ENCODE measurements at regions not wholly inside any gene's neighbourhood (a gene's known extent, or its start where the extent isn't known, plus 50 kb on each side); places are given as distances from the start of the nearest gene placed in this dataset.

GRCh38 chr4:100117750-100118149, 72.5 kb downstream of the DDIT4L start:
- TF ChIP-seq CTCF (IDR thresholded peaks at IDR 0.05; ENCODE audit: insufficient read depth, low read length, poor library complexity, severe bottlenecking): no peak
- no peak overlapping the region for H3K4me3 ChIP-seq (replicated peaks; ENCODE audit: low read depth, low read length)
- no peak for DNase-seq (ENCODE audit: extremely low read depth, insufficient read length)
- H3K27me3 ChIP-seq (replicated peaks; ENCODE audit: control insufficient read depth, insufficient read depth, low read length): no peaks in the 10 kb centered on the region
- H3K36me3 ChIP-seq (ENCODE audit: control insufficient read depth, insufficient read depth, low read length): no peaks in the 10 kb centered on the region

GRCh38 chr4:100114909-100115308, 75.4 kb downstream of the DDIT4L start:
- DNase-seq (ENCODE audit: extremely low read depth, insufficient read length): no peak
- Histone ChIP-seq H3K4me3 (replicated peaks; ENCODE audit: low read depth, low read length) (no peak overlapping the region), H3K27me3 (replicated peaks; ENCODE audit: control insufficient read depth, insufficient read depth, low read length) (no peaks in the 10 kb centered on the region), H3K36me3 (ENCODE audit: control insufficient read depth, insufficient read depth, low read length) (no peaks in the 10 kb centered on the region)
- TF ChIP-seq CTCF (IDR thresholded peaks at IDR 0.05; ENCODE audit: insufficient read depth, low read length, poor library complexity, severe bottlenecking): no peak

GRCh38 chr4:100113732-100114131, 76.5 kb downstream of the DDIT4L start:
- Histone ChIP-seq H3K4me3 (replicated peaks; ENCODE audit: low read depth, low read length) (no peak overlapping the region), H3K27me3 (replicated peaks; ENCODE audit: control insufficient read depth, insufficient read depth, low read length) (no peaks in the 10 kb centered on the region), H3K36me3 (ENCODE audit: control insufficient read depth, insufficient read depth, low read length) (no peaks in the 10 kb centered on the region)
- TF ChIP-seq CTCF (IDR thresholded peaks at IDR 0.05; ENCODE audit: insufficient read depth, low read length, poor library complexity, severe bottlenecking): no peak
- DNase-seq (ENCODE audit: extremely low read depth, insufficient read length): no peak

- H3K4me3 ChIP-seq (replicated peaks; ENCODE audit: low read depth, low read length): no peak overlapping the region
- no peak for TF ChIP-seq CTCF (IDR thresholded peaks at IDR 0.05; ENCODE audit: insufficient read depth, low read length, poor library complexity, severe bottlenecking)
- no peak for DNase-seq (ENCODE audit: extremely low read depth, insufficient read length)
- no peaks in the 10 kb centered on the region for H3K36me3 ChIP-seq (ENCODE audit: control insufficient read depth, insufficient read depth, low read length)
- no peaks in the 10 kb centered on the region for H3K27me3 ChIP-seq (replicated peaks; ENCODE audit: control insufficient read depth, insufficient read depth, low read length)
Measured at GRCh38 chr4:100113096-100113495, 77.2 kb downstream of the DDIT4L start.

- Histone ChIP-seq H3K27me3 (replicated peaks; ENCODE audit: control insufficient read depth, insufficient read depth, low read length) (no peaks in the 10 kb centered on the region), H3K36me3 (ENCODE audit: control insufficient read depth, insufficient read depth, low read length) (no peaks in the 10 kb centered on the region), H3K4me3 (replicated peaks; ENCODE audit: low read depth, low read length) (no peak overlapping the region)
- no peak for TF ChIP-seq CTCF (IDR thresholded peaks at IDR 0.05; ENCODE audit: insufficient read depth, low read length, poor library complexity, severe bottlenecking)
- DNase-seq (ENCODE audit: extremely low read depth, insufficient read length): no peak
Measured at GRCh38 chr4:100109921-100110320, 80.3 kb downstream of the DDIT4L start.

- Histone ChIP-seq H3K4me3 (replicated peaks; ENCODE audit: low read depth, low read length) (no peak overlapping the region), H3K27me3 (replicated peaks; ENCODE audit: control insufficient read depth, insufficient read depth, low read length) (no peaks in the 10 kb centered on the region), H3K36me3 (ENCODE audit: control insufficient read depth, insufficient read depth, low read length) (no peaks in the 10 kb centered on the region)
- no peak for TF ChIP-seq CTCF (IDR thresholded peaks at IDR 0.05; ENCODE audit: insufficient read depth, low read length, poor library complexity, severe bottlenecking)
- DNase-seq (ENCODE audit: extremely low read depth, insufficient read length): no peak
Measured at GRCh38 chr4:100108869-100109268, 81.4 kb downstream of the DDIT4L start.
